ENCODE measurements at regions not wholly inside any gene's neighbourhood (a gene's known extent, or its start where the extent isn't known, plus 50 kb on each side); places are given as distances from the start of the nearest gene placed in this dataset.
A peak's percentile ranks its signal among the peaks of the same experiment; 100 is the strongest.
"Not testable (repeated sequence)": the region's sequence is repeated elsewhere in the genome, so short reads cannot be mapped to it uniquely, and the experiment has no call there.

GRCh38 chr22:49344161-49344560 is 483.5 kb downstream of the BRD1 start:
- no peak for DNase-seq (ENCODE audit: low spot score)
- H3K4me1 ChIP-seq: no peaks in the 10 kb centered on the region
- H3K27ac ChIP-seq: no peak overlapping the region
- no peaks in the 10 kb centered on the region for H3K27me3 ChIP-seq
- no peaks in the 10 kb centered on the region for H3K9me3 ChIP-seq
- TF ChIP-seq CTCF (IDR thresholded peaks at IDR 0.05): no peak
- no peak overlapping the region for H3K4me3 ChIP-seq
- no peaks in the 10 kb centered on the region for H3K36me3 ChIP-seq

GRCh38 chr22:49340406-49340805 is 487.3 kb downstream of the BRD1 start:
- Histone ChIP-seq H3K27ac (no peak overlapping the region), H3K4me3 (no peak overlapping the region), H3K4me1 (no peaks in the 10 kb centered on the region), H3K36me3 (no peaks in the 10 kb centered on the region), H3K27me3 (no peaks in the 10 kb centered on the region), H3K9me3 (no peaks in the 10 kb centered on the region)
- no peak for TF ChIP-seq CTCF (IDR thresholded peaks at IDR 0.05)
- DNase-seq (ENCODE audit: low spot score): peak; percentile 43

- H3K4me3 ChIP-seq; DNase-seq (ENCODE audit: low spot score); H3K27me3 ChIP-seq; H3K9me3 ChIP-seq; H3K4me1 ChIP-seq; H3K36me3 ChIP-seq; H3K27ac ChIP-seq: not testable (repeated sequence)
These were observed 491.2 kb downstream of the BRD1 start for GRCh38 chr22:49336483-49336882.

GRCh38 chr22:49334976-49335375 is 492.7 kb downstream of the BRD1 start:
- Histone ChIP-seq H3K4me3 (no peak overlapping the region), H3K4me1 (no peaks in the 10 kb centered on the region), H3K27me3 (no peaks in the 10 kb centered on the region), H3K9me3 (no peaks in the 10 kb centered on the region), H3K27ac (no peak overlapping the region), H3K36me3 (no peaks in the 10 kb centered on the region)
- TF ChIP-seq CTCF (IDR thresholded peaks at IDR 0.05): no peak
- peak; percentile 30 for DNase-seq (ENCODE audit: low spot score)

GRCh38 chr22:49334449-49334789 is 493.3 kb downstream of the BRD1 start:
- Histone ChIP-seq H3K27me3 (no peaks in the 10 kb centered on the region), H3K4me1 (no peaks in the 10 kb centered on the region)

GRCh38 chr22:49333206-49333605 is 494.5 kb downstream of the BRD1 start:
- no peak for TF ChIP-seq CTCF (IDR thresholded peaks at IDR 0.05)
- Histone ChIP-seq H3K27me3 (no peaks in the 10 kb centered on the region), H3K4me3 (no peak overlapping the region), H3K4me1 (no peaks in the 10 kb centered on the region), H3K36me3 (no peaks in the 10 kb centered on the region), H3K27ac (no peak overlapping the region), H3K9me3 (no peaks in the 10 kb centered on the region)
- DNase-seq (ENCODE audit: low spot score): peak; percentile 28

More at GRCh38 chr22:49334449-49334789, 493.3 kb downstream of the BRD1 start:
- TF ChIP-seq CTCF (IDR thresholded peaks at IDR 0.05): no peak
- no peak overlapping the region for H3K27ac ChIP-seq
- no peak overlapping the region for H3K4me3 ChIP-seq
- no peaks in the 10 kb centered on the region for H3K9me3 ChIP-seq
- no peak for DNase-seq (ENCODE audit: low spot score)
- no peaks in the 10 kb centered on the region for H3K36me3 ChIP-seq

Measured in right atrium auricular region (tissue), 2 donors.